ENCODE measurements at regions not wholly inside any gene's neighbourhood (a gene's known extent, or its start where the extent isn't known, plus 50 kb on each side); places are given as distances from the start of the nearest gene placed in this dataset.

GRCh38 chr7:46489106-46489505 is 568.0 kb upstream of the IGFBP3 start:
- no peaks in the 10 kb centered on the region for H3K9me3 Mint-ChIP-seq (ENCODE audit: insufficient read depth)
- no peaks in the 10 kb centered on the region for H3K36me3 ChIP-seq (replicated peaks in 1 of 2; ENCODE audit: control extremely low read depth in 1 of 2, control insufficient read depth in 1 of 2, extremely low read depth in 1 of 2, insufficient read depth in 2 of 2, low read length in 1 of 2)
- DNase-seq (no peak), ATAC-seq (ENCODE audit: low read depth) (no peak)
- POLR2A ChIA-PET = no interaction called here
- TF ChIP-seq CTCF (IDR thresholded peaks at IDR 0.05) = no peak
- no peak for TF ChIP-seq EZH2 (IDR thresholded peaks at IDR 0.05; ENCODE audit: borderline replicate concordance, insufficient read depth, low read depth, low read length, poor library complexity, severe bottlenecking)
- CTCF ChIA-PET = no interaction called here
- intact Hi-C loops (cut with micrococcal nuclease) = no loop called here
- H3K9me3 ChIP-seq (ENCODE audit: control extremely low read depth in 1 of 3, control insufficient read depth in 2 of 3, insufficient read depth in 1 of 3, low read length in 2 of 3) = no peaks in the 10 kb centered on the region
- H3K9ac ChIP-seq (ENCODE audit: low read length) = no peak overlapping the region
- H3K4me2 ChIP-seq (replicated peaks; ENCODE audit: low read depth, low read length, poor library complexity, severe bottlenecking) = no peak overlapping the region
- H3K27ac ChIP-seq (ENCODE audit: low read length in 2 of 2) = no peak overlapping the region
- H3K4me3 Mint-ChIP-seq = no peak overlapping the region
- H3K27me3 Mint-ChIP-seq = no peaks in the 10 kb centered on the region
- H3K4me1 ChIP-seq (ENCODE audit: control insufficient read depth in 2 of 2, insufficient read depth in 2 of 2, low read length in 2 of 2) = no peaks in the 10 kb centered on the region
- H4K20me1 ChIP-seq (ENCODE audit: control insufficient read depth, insufficient read depth, low read length, poor library complexity, severe bottlenecking) = no peaks in the 10 kb centered on the region
- H3K79me2 ChIP-seq (ENCODE audit: control insufficient read depth, insufficient read depth, low read length) = no peaks in the 10 kb centered on the region
- H3K4me1 Mint-ChIP-seq = no peaks in the 10 kb centered on the region
- H3K4me3 ChIP-seq (ENCODE audit: control extremely low read depth in 1 of 5, extremely low read depth in 1 of 5, insufficient read depth in 1 of 5, low read depth in 2 of 5, low read length in 4 of 5) = no peak overlapping the region
- H3K27ac Mint-ChIP-seq = no peak overlapping the region
- no peak overlapping the region for H2AFZ ChIP-seq (ENCODE audit: insufficient read depth, low read depth, low read length, poor library complexity, severe bottlenecking)
- H3K27me3 ChIP-seq (replicated peaks in 1 of 4; ENCODE audit: control extremely low read depth in 1 of 4, control insufficient read depth in 3 of 4, insufficient read depth in 4 of 4, low read length in 3 of 4) = no peaks in the 10 kb centered on the region

- Histone ChIP-seq H3K9me3 (ENCODE audit: control extremely low read depth in 1 of 3, control insufficient read depth in 2 of 3, insufficient read depth in 1 of 3, low read length in 2 of 3) (no peaks in the 10 kb centered on the region), H3K4me3 (ENCODE audit: control extremely low read depth in 1 of 5, extremely low read depth in 1 of 5, insufficient read depth in 1 of 5, low read depth in 2 of 5, low read length in 4 of 5) (no peak overlapping the region), H3K36me3 (replicated peaks in 1 of 2; ENCODE audit: control extremely low read depth in 1 of 2, control insufficient read depth in 1 of 2, extremely low read depth in 1 of 2, insufficient read depth in 2 of 2, low read length in 1 of 2) (no peaks in the 10 kb centered on the region), H3K9ac (ENCODE audit: low read length) (no peak overlapping the region), H2AFZ (ENCODE audit: insufficient read depth, low read depth, low read length, poor library complexity, severe bottlenecking) (no peak overlapping the region), H4K20me1 (ENCODE audit: control insufficient read depth, insufficient read depth, low read length, poor library complexity, severe bottlenecking) (no peaks in the 10 kb centered on the region), H3K27me3 (replicated peaks in 1 of 4; ENCODE audit: control extremely low read depth in 1 of 4, control insufficient read depth in 3 of 4, insufficient read depth in 4 of 4, low read length in 3 of 4) (no peaks in the 10 kb centered on the region), H3K4me2 (replicated peaks; ENCODE audit: low read depth, low read length, poor library complexity, severe bottlenecking) (no peak overlapping the region), H3K4me1 (ENCODE audit: control insufficient read depth in 2 of 2, insufficient read depth in 2 of 2, low read length in 2 of 2) (no peaks in the 10 kb centered on the region), H3K27ac (ENCODE audit: low read length in 2 of 2) (no peak overlapping the region), H3K79me2 (ENCODE audit: control insufficient read depth, insufficient read depth, low read length) (no peaks in the 10 kb centered on the region)
- intact Hi-C loops (cut with micrococcal nuclease) = no loop called here
- Mint-ChIP-seq H3K9me3 (ENCODE audit: insufficient read depth) (peaks cover 2% of the 10 kb centered on the region), H3K27me3 (no peaks in the 10 kb centered on the region), H3K27ac (no peak overlapping the region), H3K4me3 (no peak overlapping the region), H3K4me1 (no peaks in the 10 kb centered on the region)
- CTCF ChIA-PET = no interaction called here
- POLR2A ChIA-PET = no interaction called here
- ATAC-seq (ENCODE audit: low read depth) = no peak
- no peak for TF ChIP-seq EZH2 (IDR thresholded peaks at IDR 0.05; ENCODE audit: borderline replicate concordance, insufficient read depth, low read depth, low read length, poor library complexity, severe bottlenecking)
- DNase-seq = no peak
- no CpG with 5 or more reads among the region's 2 CpGs for WGBS (ENCODE audit: insufficient coverage)
These were observed 567.5 kb upstream of the IGFBP3 start for GRCh38 chr7:46488607-46489006.
